Hematopoietic multipotent progenitor cell treated with erythropoietin and hydrocortisone succinate and interleukin-3 and kit ligand, for 4 days (in vitro differentiated cells): ENCODE measurements at regions not wholly inside any gene's neighbourhood (a gene's known extent, or its start where the extent isn't known, plus 50 kb on each side); places are given as distances from the start of the nearest gene placed in this dataset.

Experiments
- DNase-seq: peaks from one replicate; pipeline ENCODE4 v3.0.0-alpha.2; 2015

- DNase-seq: no peak
These were observed 96.7 kb upstream of the SMIM21 start for GRCh38 chr18:75524181-75524580.

- no peak for DNase-seq
These were observed 94.3 kb upstream of the SMIM21 start for GRCh38 chr18:75521816-75522215.

- no peak for DNase-seq
These were observed 90.5 kb upstream of the SMIM21 start for GRCh38 chr18:75518007-75518406.

GRCh38 chr18:75517286-75517685 lies 89.8 kb upstream of the SMIM21 start:
- DNase-seq: no peak

GRCh38 chr18:75507636-75508035 lies 80.1 kb upstream of the SMIM21 start:
- no peak for DNase-seq

- no peak for DNase-seq
These were observed 79.4 kb upstream of the SMIM21 start for GRCh38 chr18:75506913-75507312.

- no peak for DNase-seq
These were observed 77.0 kb upstream of the SMIM21 start for GRCh38 chr18:75504469-75504868.

- no peak for DNase-seq
These were observed 76.1 kb upstream of the SMIM21 start for GRCh38 chr18:75503615-75504014.

GRCh38 chr18:75502286-75502685 lies 74.8 kb upstream of the SMIM21 start:
- peak; percentile 24 for DNase-seq

- no peak for DNase-seq
These were observed 73.0 kb upstream of the SMIM21 start for GRCh38 chr18:75500545-75500944.

- no peak for DNase-seq
These were observed 70.2 kb upstream of the SMIM21 start for GRCh38 chr18:75497576-75498235.

GRCh38 chr18:75496151-75496550 lies 68.6 kb upstream of the SMIM21 start:
- no peak for DNase-seq

- no peak for DNase-seq
These were observed 65.3 kb upstream of the SMIM21 start for GRCh38 chr18:75492852-75493251.

GRCh38 chr18:75491361-75491760 lies 63.9 kb upstream of the SMIM21 start:
- DNase-seq: no peak

GRCh38 chr18:75489493-75490190 lies 62.1 kb upstream of the SMIM21 start:
- no peak for DNase-seq

- no peak for DNase-seq
These were observed 56.2 kb upstream of the SMIM21 start for GRCh38 chr18:75483662-75484061.

- no peak for DNase-seq
These were observed 55.4 kb upstream of the SMIM21 start for GRCh38 chr18:75482880-75483279.

GRCh38 chr18:75480487-75480886 lies 53.0 kb upstream of the SMIM21 start:
- DNase-seq: no peak

- DNase-seq: peak; percentile 76
These were observed 51.7 kb upstream of the SMIM21 start for GRCh38 chr18:75478996-75479880.

GRCh38 chr18:75477900-75478299 lies 50.4 kb upstream of the SMIM21 start:
- DNase-seq: peak; percentile 58
